ENCODE measurements at regions not wholly inside any gene's neighbourhood (a gene's known extent, or its start where the extent isn't known, plus 50 kb on each side); places are given as distances from the start of the nearest gene placed in this dataset.

DNA sequence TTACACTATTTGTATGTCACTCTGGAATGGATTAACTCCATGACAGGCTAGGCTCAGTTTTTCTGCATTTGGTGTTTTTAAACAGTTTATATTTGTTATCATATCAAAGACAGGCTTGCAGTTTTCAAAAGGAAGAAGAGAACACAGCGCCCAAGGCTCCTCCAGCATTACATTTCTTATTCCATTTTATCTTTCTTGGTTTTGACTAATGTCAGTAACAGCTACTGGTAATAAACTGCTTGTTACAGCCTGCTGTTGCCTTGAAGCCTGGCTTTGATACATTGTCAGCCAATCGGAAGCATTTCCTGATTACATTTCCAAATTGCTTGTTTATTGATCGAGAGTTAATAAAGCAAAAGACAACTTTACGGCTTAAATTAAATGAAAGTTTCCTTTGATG lies 166.0 kb upstream of the MDFIC start:
- ATAC-seq = no peak
- intact Hi-C loops (cut with DNase I, micrococcal nuclease) = no loop called here
- DNase-seq = no peak

GRCh38 chr7:114758661-114759227 lies 163.2 kb upstream of the MDFIC start:
- DNase-seq = no peak
- ATAC-seq = no peak
- intact Hi-C loops (cut with DNase I, micrococcal nuclease) = no loop called here

GRCh38 chr7:114759347-114760062 lies 162.4 kb upstream of the MDFIC start:
- intact Hi-C loops (cut with DNase I, micrococcal nuclease) = no loop called here
- ATAC-seq (peak; percentile 76), DNase-seq (peak in 1 of 2 donors; percentile 32)

DNA sequence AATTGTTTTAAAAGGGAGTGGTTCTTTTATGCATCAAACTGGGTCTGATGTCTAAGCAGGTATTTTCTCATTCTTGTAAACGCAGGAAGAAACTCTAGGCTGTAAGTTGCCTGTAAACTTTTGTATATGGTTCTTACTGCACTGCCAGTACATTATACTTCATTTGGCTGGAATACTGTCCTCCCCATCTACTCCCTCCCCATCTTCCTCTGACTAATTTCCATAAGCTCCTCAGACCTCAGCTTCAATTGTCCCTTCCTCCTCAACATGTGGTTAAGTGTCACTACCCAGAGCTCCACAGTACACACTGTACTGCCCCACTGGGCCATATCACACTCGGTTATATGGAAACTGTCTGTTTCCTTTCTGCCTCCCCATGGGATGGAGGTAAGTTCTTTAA lies 161.4 kb upstream of the MDFIC start:
- intact Hi-C loops (cut with DNase I, micrococcal nuclease) = no loop called here
- DNase-seq = no peak
- ATAC-seq = no peak

GRCh38 chr7:114761973-114762372 lies 159.9 kb upstream of the MDFIC start:
- intact Hi-C loops (cut with DNase I, micrococcal nuclease) = no loop called here
- no peak for ATAC-seq

GRCh38 chr7:114765331-114766040 lies 156.4 kb upstream of the MDFIC start:
- intact Hi-C loops (cut with DNase I, micrococcal nuclease) = no loop called here
- DNase-seq (no peak), ATAC-seq (no peak)

More at GRCh38 chr7:114761973-114762372, 159.9 kb upstream of the MDFIC start:
- DNase-seq = no peak

DNA sequence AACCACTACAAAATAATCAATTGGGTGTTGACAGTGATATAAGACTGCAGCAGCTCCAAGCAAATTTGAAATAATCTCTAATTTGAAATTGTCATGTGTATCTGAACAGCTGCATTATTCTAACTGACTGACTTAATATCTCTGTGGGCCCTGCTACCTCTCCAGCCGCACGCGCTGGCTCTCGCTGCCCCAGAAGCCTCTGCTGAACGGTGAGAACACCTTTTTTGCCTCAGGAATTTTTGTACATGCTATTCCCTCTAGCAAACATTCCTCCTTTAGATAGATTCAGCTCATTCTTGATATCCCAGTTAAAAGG lies 155.9 kb upstream of the MDFIC start:
- no peak for DNase-seq
- intact Hi-C loops (cut with DNase I, micrococcal nuclease) = no loop called here
- ATAC-seq = no peak

- ATAC-seq (no peak), DNase-seq (no peak)
- intact Hi-C loops (cut with DNase I, micrococcal nuclease) = no loop called here
Measured at GRCh38 chr7:114777288-114777687, 144.6 kb upstream of the MDFIC start.

GRCh38 chr7:114783508-114783907 lies 138.4 kb upstream of the MDFIC start:
- intact Hi-C loops (cut with DNase I, micrococcal nuclease) = no loop called here
- ATAC-seq = no peak

GRCh38 chr7:114784177-114784576 lies 137.7 kb upstream of the MDFIC start:
- DNase-seq (no peak), ATAC-seq (no peak)
- intact Hi-C loops (cut with DNase I, micrococcal nuclease) = no loop called here

More at GRCh38 chr7:114783508-114783907, 138.4 kb upstream of the MDFIC start:
- DNase-seq = no peak

DNA sequence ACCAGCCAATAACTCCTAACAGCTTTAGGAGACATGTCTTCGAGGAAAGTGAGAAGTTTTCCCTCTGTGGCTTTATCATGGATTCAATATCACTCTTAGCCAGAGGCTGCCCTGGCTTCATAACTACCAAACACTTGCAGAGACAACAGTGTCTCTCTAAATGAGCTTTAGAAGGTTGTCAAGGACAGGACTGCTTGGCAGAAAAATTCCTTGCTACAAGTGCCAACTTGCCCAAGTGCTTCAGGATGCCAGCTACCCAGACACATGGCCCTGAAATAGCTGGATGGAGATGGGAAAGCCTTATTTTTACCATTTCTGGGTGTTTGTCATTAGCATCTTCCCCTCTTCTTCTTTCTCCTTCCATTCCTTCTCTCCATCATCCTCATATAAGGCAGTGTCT lies 137.1 kb upstream of the MDFIC start:
- no peak for ATAC-seq
- intact Hi-C loops (cut with DNase I, micrococcal nuclease) = no loop called here
- DNase-seq = no peak

- no peak for ATAC-seq
- intact Hi-C loops (cut with DNase I, micrococcal nuclease) = no loop called here
Measured at GRCh38 chr7:114785496-114785895, 136.4 kb upstream of the MDFIC start.

GRCh38 chr7:114786455-114786854 lies 135.4 kb upstream of the MDFIC start:
- DNase-seq (no peak), ATAC-seq (no peak)
- intact Hi-C loops (cut with DNase I, micrococcal nuclease) = no loop called here

More at GRCh38 chr7:114785496-114785895, 136.4 kb upstream of the MDFIC start:
- DNase-seq = no peak

DNA sequence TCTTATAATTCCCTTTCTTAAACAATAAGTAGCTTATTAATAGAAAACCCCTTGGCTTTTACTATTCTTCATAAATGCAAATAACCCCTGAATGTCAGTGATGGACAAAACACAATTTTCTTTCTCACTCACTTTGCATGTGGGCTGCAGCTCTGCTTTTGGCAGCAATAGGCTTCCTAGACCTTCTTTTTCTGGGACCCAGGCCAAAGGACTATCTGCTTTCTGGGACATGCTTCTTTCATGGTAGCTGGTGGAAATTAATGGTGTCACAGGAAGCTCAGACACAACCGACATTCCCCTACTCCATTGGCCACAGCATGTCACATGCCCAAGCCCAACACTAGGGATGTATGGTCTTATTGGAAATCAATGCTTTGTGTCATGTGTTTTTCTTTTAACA lies 134.3 kb upstream of the MDFIC start:
- ATAC-seq (no peak), DNase-seq (no peak)
- intact Hi-C loops (cut with DNase I, micrococcal nuclease) = no loop called here

DNA sequence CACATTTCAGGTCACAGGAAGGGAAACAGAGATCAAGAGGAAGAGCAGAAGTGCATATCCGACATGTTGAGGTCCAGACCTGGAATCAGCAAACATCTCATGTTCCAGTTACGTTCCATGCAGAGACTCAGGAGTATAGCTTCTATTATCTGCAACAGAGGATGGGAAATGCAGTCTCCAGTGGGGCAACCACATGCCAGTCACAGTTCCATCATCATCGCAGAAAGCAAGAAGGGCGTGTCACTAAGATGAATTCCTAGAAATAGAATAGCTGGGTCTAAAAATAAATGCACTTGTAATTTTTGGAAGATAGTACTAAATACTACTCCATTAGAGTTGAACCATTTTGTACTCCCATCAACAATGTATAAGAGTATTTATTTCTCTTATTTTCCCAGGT lies 133.2 kb upstream of the MDFIC start:
- DNase-seq = no peak
- ATAC-seq = no peak
- intact Hi-C loops (cut with DNase I, micrococcal nuclease) = no loop called here

DNA sequence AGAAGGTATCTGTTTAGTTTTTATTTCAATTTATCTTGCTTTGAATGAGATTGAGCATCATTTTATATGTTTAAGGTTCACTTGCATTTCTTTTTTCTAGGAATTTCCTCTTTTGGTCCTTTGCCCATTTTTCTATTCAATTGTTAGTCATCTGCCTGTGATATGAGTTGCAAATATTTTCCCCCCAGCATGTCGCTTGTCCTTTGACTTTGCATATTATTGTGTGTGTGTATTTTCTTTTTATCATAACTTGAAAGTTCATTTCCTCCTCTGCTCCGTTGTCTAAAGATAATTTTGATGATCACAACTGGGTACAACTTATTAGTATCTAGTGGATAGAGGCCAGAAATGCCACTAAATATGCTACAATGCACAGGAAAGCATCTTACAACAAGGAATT lies 132.7 kb upstream of the MDFIC start:
- intact Hi-C loops (cut with DNase I, micrococcal nuclease) = no loop called here
- no peak for DNase-seq
- no peak for ATAC-seq

DNA sequence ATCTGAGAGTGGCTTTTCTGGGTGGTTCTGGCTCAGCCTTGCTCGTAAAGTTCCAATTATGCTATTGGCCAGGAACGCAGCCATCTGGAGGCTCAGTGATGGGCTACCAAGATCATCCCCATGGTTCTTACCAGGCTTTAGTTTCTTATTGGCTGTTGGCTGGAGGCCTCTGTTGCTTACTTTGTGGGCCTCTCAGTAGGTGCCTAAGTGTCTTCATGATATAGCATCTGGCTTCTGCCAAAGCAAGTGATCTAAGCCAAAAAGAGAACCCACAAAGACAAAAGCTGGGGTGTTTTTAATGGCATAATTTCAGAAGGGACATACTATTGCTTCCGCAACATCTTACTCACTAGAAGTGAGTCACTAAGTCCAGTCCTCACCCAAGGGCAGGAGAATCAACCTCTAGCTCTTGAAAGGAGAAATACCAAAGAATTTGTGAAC lies 132.0 kb upstream of the MDFIC start:
- intact Hi-C loops (cut with DNase I, micrococcal nuclease) = no loop called here
- ATAC-seq = no peak
- no peak for DNase-seq

DNA sequence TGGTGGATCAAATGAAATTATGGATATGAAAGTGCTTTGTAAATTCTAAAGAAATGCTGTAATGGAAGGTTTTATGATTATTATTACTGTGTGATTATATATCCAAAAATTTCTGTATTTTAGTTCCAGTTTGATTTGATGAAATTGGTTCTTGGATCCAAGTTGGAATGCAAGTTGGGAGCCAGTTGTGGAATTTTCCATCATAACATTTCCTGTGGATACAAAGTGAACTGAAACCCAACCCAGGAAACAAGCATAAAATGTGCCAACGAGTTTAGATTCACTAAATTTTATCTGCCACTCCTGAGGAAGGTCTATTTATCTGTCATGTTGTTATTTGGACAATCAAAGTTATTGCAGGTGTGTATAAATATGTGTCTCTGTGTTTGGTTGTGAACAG lies 131.4 kb upstream of the MDFIC start:
- intact Hi-C loops (cut with DNase I, micrococcal nuclease) = no loop called here
- DNase-seq = no peak
- ATAC-seq = no peak

- intact Hi-C loops (cut with DNase I, micrococcal nuclease) = no loop called here
- ATAC-seq = no peak
Measured at GRCh38 chr7:114791771-114792170, 130.1 kb upstream of the MDFIC start.

DNA sequence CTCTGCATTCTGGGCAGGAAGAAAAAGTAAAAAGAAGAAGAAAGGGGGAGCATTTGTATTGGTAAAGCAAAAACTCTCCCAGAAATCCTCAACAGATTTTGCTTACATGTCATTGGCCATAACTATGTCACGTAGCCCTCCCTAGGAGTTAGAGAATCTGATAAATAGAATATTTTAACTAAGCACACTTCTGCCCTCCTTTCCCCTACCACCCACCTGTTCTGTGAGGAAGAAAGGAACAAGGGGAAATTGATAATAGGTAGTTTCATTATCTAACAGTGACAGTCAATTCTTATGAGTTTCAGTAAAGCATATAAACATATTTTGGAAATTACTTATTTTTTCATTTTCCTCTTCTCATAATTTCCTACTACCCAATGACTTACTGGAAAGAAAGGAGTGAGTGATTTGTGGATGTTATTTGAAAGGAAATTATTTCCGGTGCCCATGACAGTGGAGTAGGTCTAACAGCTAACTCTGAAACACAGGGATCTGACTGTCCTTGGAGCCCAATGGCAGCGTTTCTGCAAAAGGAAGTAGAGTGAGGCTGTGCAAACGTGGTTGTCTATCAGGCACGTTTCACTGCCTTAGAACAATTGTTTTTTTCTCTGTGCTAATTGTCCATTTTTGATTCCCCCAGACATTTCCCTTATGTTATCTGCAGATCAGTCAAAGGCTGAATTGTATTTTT lies 128.6 kb upstream of the MDFIC start:
- intact Hi-C loops (cut with DNase I, micrococcal nuclease) = no loop called here
- DNase-seq (no peak), ATAC-seq (no peak)

More at GRCh38 chr7:114791771-114792170, 130.1 kb upstream of the MDFIC start:
- DNase-seq = no peak
